Activated T-cell treated with anti-CD3 and anti-CD28 coated beads, Interleukin-2, amount 50 U/mL, for 24 hours (primary cell): ENCODE measurements at regions not wholly inside any gene's neighbourhood (a gene's known extent, or its start where the extent isn't known, plus 50 kb on each side); places are given as distances from the start of the nearest gene placed in this dataset.
"Not testable (repeated sequence)": the region's sequence is repeated elsewhere in the genome, so short reads cannot be mapped to it uniquely, and the experiment has no call there.

Experiments
- DNase-seq: peaks from one replicate; pipeline ENCODE4 v3.0.0-alpha.2; 2020
- H3K27ac Mint-ChIP-seq: 2 replicates; pipeline ENCODE4 v1.8.0; 2020; ENCODE audit warnings: mild to moderate bottlenecking, mixed read lengths
- H3K27me3 Mint-ChIP-seq: 2 replicates; pipeline ENCODE4 v1.8.0; 2020; ENCODE audit warnings: mixed read lengths
- H3K36me3 Mint-ChIP-seq: 2 replicates; pipeline ENCODE4 v1.8.0; 2020; ENCODE audit warnings: low read depth, mixed read lengths
- H3K4me1 Mint-ChIP-seq: 2 replicates; pipeline ENCODE4 v1.8.0; 2020; ENCODE audit warnings: low read depth, mixed read lengths
- H3K4me3 Mint-ChIP-seq: 2 replicates; pipeline ENCODE4 v1.8.0; 2020; ENCODE audit warnings: mild to moderate bottlenecking, moderate library complexity, mixed read lengths
- H3K9me3 Mint-ChIP-seq: 2 replicates; pipeline ENCODE4 v1.8.0; 2020; ENCODE audit warnings: mixed read lengths

DNA sequence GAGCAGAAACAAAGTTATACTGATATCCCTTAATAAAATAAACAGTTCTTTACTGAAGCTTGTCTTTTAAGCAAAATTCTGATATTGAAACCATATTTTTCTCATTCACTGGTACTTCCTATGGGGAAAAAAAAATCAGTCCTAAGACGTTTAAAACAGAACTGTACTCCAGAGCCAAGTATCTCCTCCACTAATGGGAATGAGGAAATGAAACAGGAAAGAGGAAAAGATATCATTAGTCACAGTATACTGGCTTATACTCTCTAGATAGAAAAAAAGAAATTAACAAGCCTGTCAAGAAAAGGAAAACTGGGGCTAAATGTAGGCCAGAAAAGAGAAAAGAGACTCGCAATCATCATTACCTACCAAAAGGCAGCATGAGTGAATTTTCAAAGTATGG is 252.7 kb downstream of the CENPC start:
- Mint-ChIP-seq H3K4me3 (no peak overlapping the region), H3K27me3 (no peaks in the 10 kb centered on the region)

DNA sequence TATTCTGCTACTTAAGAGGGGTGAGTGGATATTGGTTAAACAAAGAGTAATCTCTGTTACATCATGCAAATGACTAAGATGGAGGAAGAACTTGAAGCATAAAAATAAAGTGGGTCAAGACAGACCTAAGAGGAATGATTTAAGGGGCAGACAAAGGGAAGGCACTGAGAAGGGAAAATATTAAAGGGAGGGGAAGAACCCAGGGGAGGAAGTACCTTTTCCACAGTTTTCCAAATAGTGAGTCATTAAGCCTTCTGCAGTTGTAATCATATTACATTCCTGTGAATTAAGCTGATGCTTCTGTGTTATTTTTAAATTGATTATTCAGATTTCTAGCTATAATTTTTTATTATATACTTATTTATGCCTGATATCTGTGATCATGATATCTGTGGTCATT is 253.3 kb downstream of the CENPC start:
- no peak overlapping the region for H3K27ac Mint-ChIP-seq
- no peaks in the 10 kb centered on the region for H3K9me3 Mint-ChIP-seq
- no peak overlapping the region for H3K4me3 Mint-ChIP-seq
- no peaks in the 10 kb centered on the region for H3K27me3 Mint-ChIP-seq
- no peaks in the 10 kb centered on the region for H3K36me3 Mint-ChIP-seq
- no peak for DNase-seq
- no peaks in the 10 kb centered on the region for H3K4me1 Mint-ChIP-seq

More for the DNA sequence above, 252.7 kb downstream of the CENPC start:
- Mint-ChIP-seq H3K9me3 (no peaks in the 10 kb centered on the region), H3K27ac (no peak overlapping the region), H3K4me1 (no peaks in the 10 kb centered on the region), H3K36me3 (no peaks in the 10 kb centered on the region)
- DNase-seq = no peak

DNA sequence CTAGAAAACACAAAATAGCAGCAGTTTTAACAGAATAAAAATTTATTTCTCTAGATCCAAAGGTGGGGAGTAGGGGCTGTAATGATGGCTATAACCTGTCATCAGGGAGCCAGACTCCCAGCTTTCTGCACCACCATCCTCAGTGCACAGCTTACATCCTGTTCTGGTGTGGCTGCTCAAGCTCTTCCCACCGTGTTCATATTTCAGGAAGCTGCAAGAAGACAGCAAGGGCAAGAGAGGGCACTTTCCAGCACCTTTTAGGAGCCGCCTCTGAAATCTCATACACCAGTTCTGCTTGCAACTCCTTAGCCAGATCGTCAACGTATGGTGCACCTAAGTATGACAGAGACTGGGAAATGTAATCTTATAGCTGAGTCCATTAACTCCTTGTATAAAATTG is 253.7 kb downstream of the CENPC start:
- DNase-seq = no peak
- Mint-ChIP-seq H3K27me3 (no peaks in the 10 kb centered on the region), H3K9me3 (no peaks in the 10 kb centered on the region), H3K27ac (no peak overlapping the region), H3K4me3 (no peak overlapping the region), H3K36me3 (no peaks in the 10 kb centered on the region), H3K4me1 (no peaks in the 10 kb centered on the region)

DNA sequence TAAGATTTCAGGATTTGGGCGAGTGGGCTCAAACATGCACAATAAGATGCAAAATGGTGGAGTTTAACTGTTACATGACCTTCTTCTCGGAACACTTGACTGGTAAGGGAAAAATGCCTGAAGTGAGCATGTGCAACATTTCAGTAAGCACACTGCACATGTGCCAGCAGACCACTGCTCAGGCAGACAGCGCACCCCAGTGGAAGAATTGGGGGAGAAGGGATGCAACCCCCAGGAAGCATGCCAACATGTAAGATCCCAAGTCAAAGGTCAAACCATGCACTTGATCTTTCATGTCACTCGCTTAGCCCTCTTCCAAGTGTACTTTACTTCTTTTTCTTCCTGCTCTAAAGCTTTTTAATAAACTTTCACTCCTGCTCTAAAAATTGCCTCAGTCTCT is 256.3 kb downstream of the CENPC start:
- Mint-ChIP-seq H3K36me3 (no peaks in the 10 kb centered on the region), H3K4me3 (no peak overlapping the region), H3K9me3 (no peaks in the 10 kb centered on the region), H3K4me1 (no peaks in the 10 kb centered on the region), H3K27me3 (no peaks in the 10 kb centered on the region), H3K27ac (no peak overlapping the region)
- no peak for DNase-seq

DNA sequence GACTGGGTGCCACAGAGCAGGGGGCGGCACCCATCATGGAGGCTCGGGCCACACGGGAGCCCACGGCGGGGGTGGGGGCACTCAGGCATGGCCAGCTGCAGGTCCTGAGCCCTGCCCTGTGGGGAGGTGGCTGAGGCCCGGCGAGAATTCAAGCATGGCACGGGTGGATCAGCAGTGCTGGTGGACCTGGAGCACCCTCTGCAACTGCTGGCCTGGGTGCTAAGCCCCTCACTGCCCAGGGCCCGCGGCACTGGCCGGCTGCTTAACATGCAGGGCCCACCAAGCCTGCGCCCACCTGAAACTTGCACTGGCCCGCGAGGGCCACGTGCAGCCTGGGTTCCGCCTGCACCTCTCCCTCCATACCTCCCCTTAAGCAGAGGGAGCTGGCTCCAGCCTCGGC is 258.6 kb downstream of the CENPC start:
- Mint-ChIP-seq H3K27ac (no peak overlapping the region), H3K36me3 (no peaks in the 10 kb centered on the region), H3K9me3 (no peaks in the 10 kb centered on the region), H3K4me3 (no peak overlapping the region), H3K4me1 (no peaks in the 10 kb centered on the region), H3K27me3 (no peaks in the 10 kb centered on the region)
- DNase-seq = no peak

DNA sequence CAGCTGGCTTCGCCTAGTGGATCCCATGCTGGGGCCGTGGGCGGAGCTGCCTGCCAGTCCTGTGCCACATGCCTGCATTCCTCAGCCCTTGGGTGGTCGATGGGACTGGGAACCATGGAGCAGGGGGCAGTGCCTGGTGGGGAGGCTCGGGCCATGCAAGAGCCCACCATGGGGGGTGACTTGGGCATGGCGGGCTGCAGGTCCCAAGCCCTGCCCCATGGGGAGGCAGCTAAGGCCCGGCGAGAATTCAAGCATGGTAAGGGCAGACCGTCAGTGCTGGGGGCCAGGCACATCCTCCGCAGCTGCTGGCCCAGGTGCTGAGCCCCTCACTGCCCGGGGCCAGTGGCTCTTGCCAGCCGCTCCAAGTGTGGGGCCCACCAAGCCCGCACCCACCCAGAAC is 262.6 kb downstream of the CENPC start:
- no peak for DNase-seq
- Mint-ChIP-seq H3K27me3 (no peaks in the 10 kb centered on the region), H3K4me1 (no peaks in the 10 kb centered on the region), H3K36me3 (no peaks in the 10 kb centered on the region), H3K27ac (no peak overlapping the region), H3K9me3 (no peaks in the 10 kb centered on the region), H3K4me3 (no peak overlapping the region)

DNA sequence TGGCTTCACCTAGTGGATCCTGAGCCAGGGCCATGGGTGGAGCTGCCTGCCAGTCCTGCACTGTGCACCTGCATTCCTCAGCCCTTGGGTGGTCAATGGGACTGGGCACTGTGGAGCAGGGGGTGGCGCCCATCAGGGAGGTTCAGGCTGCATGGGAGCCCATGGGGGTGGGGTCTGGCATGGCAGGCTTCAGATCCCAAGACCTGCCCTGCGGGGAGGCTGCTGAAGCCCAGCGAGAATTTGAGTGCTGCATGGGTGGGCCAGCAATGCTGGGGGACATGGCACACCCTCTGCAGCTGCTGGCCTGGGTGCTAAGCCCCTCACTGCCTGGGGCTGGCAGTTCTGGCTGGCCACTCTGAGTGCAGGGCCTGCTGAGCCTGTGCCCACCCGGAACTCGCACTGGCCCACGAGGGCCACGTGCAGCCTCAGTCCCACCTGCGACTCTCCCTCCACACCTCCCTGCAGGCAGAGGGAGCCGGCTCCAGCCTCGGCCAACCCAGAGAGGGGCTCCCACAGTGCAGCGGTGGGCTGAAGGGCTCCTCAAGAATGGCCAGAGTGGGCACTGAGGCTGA is 270.0 kb downstream of the CENPC start:
- Mint-ChIP-seq H3K36me3 (no peaks in the 10 kb centered on the region), H3K27me3 (no peaks in the 10 kb centered on the region), H3K4me3 (no peak overlapping the region), H3K9me3 (peaks cover 5% of the 10 kb centered on the region), H3K4me1 (no peaks in the 10 kb centered on the region), H3K27ac (no peak overlapping the region)
- DNase-seq = no peak

DNA sequence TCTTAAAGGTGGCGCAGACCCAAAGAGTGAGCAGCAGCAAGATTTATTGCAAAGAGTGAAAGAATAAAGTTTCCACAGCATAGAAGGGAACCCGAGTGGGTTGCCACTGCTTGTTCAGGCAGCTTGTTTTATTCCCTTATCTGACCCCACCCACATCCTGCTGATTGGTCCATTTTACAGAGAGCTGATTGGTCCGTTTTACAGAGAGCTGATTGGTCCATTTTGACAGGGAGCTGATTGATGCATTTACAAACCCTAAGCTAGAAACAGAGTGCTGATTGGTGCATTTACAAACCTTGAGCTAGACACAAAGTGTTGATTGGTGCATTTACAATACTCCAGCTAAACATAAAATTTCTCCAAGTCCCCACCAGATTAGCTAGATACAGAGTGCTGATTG is 270.6 kb downstream of the CENPC start:
- H3K27me3 Mint-ChIP-seq, H3K4me3 Mint-ChIP-seq, H3K4me1 Mint-ChIP-seq, H3K27ac Mint-ChIP-seq, H3K9me3 Mint-ChIP-seq, DNase-seq, H3K36me3 Mint-ChIP-seq: not testable (repeated sequence)

DNA sequence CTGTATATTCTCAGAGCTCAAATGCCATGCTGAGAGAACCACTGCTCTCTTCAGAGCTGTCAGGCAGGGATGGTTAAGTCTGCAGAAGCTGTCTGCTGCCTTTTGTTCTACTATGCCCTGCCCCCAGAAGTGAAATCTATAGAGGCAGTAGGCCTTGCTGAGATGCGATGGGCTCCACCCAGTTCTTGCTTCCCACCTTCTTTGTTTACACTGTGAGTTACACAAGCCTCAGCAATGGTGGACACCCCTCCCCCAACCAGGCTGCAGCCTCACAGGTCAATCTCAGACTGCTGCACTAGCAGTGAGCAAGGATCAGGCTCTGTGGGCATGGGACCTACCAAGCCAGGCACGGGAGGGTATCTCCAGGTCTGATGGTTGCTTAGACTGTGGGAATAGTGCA is 271.6 kb downstream of the CENPC start:
- H3K27ac Mint-ChIP-seq = no peak overlapping the region
- peaks cover 5% of the 10 kb centered on the region for H3K9me3 Mint-ChIP-seq
- H3K36me3 Mint-ChIP-seq = no peaks in the 10 kb centered on the region
- no peaks in the 10 kb centered on the region for H3K27me3 Mint-ChIP-seq
- H3K4me3 Mint-ChIP-seq = no peak overlapping the region
- no peaks in the 10 kb centered on the region for H3K4me1 Mint-ChIP-seq
- no peak for DNase-seq

DNA sequence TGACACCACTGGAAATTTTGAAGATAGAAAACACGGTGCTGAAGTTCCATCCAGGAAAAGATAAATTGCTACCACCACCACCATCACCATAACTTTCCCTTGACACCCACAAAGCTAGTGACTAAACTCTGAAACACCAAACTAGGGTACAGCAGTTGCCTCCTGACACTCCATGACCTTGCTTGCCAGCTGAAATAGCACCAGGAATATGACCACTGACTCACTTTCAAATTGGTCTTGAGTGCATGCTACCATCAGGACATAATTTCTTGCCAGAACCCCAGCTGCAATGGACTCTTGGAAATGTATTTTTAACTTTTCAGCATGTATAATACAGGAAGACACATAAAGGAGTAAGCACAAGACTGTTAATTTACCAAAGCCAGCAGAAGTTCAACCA is 283.3 kb downstream of the CENPC start:
- no peaks in the 10 kb centered on the region for H3K9me3 Mint-ChIP-seq
- H3K27me3 Mint-ChIP-seq = no peaks in the 10 kb centered on the region
- H3K4me3 Mint-ChIP-seq = no peak overlapping the region
- no peaks in the 10 kb centered on the region for H3K4me1 Mint-ChIP-seq
- H3K36me3 Mint-ChIP-seq = no peaks in the 10 kb centered on the region
- DNase-seq = no peak
- no peak overlapping the region for H3K27ac Mint-ChIP-seq

DNA sequence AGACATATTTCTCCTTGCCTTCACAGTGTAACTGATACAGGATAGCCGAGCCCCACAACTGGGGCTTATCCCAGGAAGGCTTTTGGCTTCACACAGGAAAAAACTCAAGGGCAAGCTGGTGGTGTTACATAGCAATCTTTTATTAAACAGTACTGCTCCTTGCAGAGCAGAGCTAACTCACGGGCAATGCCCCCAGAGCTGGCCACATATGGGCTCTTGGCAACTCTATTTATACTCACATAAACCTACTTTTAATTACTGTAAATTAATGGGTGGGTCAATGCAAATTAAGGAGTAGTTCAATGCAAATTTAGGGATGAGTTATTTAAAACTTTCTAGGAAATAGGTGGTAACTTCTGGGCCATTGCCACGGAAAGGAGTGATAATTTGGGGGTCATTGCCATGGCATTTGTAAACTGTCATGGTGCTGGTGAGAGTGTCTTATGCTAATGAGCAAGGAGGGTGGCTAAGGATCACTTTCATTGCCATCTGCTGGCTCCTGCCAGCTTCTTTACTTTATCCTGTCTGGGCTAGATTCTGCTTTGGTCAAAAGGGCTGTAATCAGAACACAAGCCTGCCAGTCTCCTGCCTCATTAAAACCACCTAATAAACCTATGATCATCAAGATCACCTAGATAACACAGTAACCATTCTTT is 288.8 kb downstream of the CENPC start:
- no peak for DNase-seq
- peaks cover 3% of the 10 kb centered on the region for H3K9me3 Mint-ChIP-seq
- H3K27me3 Mint-ChIP-seq = no peaks in the 10 kb centered on the region
- no peaks in the 10 kb centered on the region for H3K36me3 Mint-ChIP-seq
- H3K4me1 Mint-ChIP-seq = no peaks in the 10 kb centered on the region
- H3K4me3 Mint-ChIP-seq = no peak overlapping the region
- H3K27ac Mint-ChIP-seq = no peak overlapping the region

DNA sequence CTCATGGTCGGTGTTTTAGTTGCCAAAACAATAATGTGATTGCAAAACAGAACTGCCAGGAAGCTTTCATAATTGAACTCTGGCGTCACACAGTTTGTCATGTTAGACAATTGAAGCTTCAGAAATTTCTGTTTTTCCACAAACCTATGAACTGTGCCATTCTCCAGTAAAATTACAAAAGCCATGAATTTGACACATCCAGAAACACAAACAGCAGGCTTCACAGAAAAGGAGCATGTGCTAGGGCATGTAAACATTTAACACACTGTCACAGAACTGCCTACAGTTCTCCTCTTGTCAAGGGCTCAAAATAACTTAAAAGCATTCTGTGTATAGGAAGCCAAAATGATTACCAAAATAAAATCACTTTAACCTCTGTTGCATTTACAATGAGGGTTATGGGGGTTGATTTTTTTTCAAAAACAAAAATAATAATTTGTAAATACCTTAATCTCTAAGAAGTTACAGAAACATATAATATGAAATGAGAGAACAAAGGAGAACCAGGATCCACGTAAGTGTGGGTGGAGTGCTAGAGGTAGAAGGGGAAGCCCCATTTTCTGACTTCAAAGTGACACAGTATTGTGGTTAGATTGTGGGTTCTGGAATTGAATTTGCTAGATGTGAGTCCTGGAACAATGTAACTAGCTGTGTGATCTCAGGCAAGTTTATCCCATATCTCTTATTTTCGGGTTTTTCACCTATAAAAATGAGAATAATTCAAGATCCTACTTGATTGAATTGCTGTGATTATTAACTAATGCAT is 295.0 kb downstream of the CENPC start:
- Mint-ChIP-seq H3K27ac (no peak overlapping the region), H3K4me1 (no peaks in the 10 kb centered on the region), H3K4me3 (no peak overlapping the region), H3K9me3 (peaks cover 3% of the 10 kb centered on the region), H3K36me3 (no peaks in the 10 kb centered on the region), H3K27me3 (no peaks in the 10 kb centered on the region)
- DNase-seq = no peak

DNA sequence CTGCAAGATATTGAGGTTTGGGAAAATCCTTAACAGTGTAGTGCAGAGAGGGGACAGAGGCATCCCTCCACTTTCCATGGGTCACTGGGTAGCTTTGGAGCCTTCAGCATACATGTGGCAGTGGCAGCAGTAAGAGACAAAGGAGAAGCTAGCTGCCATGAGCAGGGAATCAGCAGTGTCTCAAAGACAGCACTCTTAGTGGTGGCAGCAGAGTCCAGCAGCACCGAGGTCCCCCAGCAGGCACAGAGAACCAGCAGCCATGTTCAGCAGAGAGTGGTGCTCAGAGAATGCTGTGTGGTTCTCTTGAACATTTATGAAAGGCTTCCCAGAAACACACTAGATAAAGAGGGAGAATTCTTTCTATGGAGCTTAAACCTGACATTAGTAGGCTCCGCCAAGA is 308.5 kb downstream of the CENPC start:
- no peak overlapping the region for H3K27ac Mint-ChIP-seq
- DNase-seq = no peak
- H3K27me3 Mint-ChIP-seq = no peaks in the 10 kb centered on the region
- no peaks in the 10 kb centered on the region for H3K9me3 Mint-ChIP-seq
- H3K4me1 Mint-ChIP-seq = no peaks in the 10 kb centered on the region
- H3K36me3 Mint-ChIP-seq = no peaks in the 10 kb centered on the region
- H3K4me3 Mint-ChIP-seq = no peak overlapping the region

DNA sequence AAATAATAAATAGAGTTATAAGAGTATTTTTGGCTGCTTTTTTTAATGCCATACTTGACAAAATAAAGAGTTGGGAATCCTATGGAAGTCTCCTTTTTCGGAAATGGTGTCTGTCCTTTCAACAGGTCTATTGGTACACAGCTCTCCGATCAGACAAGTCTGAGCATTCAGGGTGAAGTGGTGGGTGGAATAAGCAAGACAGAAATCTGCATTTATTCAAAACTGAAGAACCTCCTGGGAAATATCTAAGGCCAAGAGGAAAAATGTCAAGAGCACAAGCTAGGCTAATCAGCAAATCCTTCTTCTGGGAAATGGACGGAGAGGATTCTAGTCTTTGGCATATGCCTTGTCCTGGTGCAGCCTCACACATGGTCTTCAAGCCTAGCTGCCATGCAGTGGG is 309.0 kb downstream of the CENPC start:
- H3K9me3 Mint-ChIP-seq = no peaks in the 10 kb centered on the region
- no peak overlapping the region for H3K27ac Mint-ChIP-seq
- no peaks in the 10 kb centered on the region for H3K27me3 Mint-ChIP-seq
- no peaks in the 10 kb centered on the region for H3K4me1 Mint-ChIP-seq
- no peaks in the 10 kb centered on the region for H3K36me3 Mint-ChIP-seq
- no peak for DNase-seq
- H3K4me3 Mint-ChIP-seq = no peak overlapping the region

DNA sequence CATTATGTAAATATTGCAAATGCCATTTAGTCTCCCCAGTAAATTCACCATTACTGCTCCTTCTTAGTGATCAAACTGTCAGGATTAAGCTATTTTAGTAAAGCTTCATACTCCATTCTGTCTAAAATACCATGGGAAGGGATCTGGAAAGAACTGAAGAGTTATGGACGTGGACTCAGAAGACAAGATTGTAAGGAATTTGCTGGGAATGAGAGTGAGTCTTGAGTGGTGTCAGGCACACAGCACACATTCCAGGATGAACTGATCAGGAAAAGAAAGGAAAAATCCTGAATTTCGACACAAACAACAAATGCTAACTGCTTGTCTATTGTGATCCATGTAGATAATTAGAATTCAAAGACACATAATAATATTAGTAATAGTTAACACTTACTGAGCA is 311.0 kb downstream of the CENPC start:
- Mint-ChIP-seq H3K9me3 (no peaks in the 10 kb centered on the region), H3K4me1 (no peaks in the 10 kb centered on the region), H3K27ac (no peak overlapping the region), H3K36me3 (no peaks in the 10 kb centered on the region), H3K27me3 (no peaks in the 10 kb centered on the region), H3K4me3 (no peak overlapping the region)
- no peak for DNase-seq
